Gastrocnemius medialis (tissue), 4 donors: ENCODE measurements at regions not wholly inside any gene's neighbourhood (a gene's known extent, or its start where the extent isn't known, plus 50 kb on each side); places are given as distances from the start of the nearest gene placed in this dataset.

Source experiments
- ATAC-seq, 2 donors: fragments of 150-250 bp; one replicate each; pipeline ENCODE4 v1.9.1; 2016
- DNase-seq, 2 donors: peaks; one replicate each; pipeline ENCODE4 v3.0.0-alpha.2; 2019
- H3K27ac ChIP-seq, 4 donors: fragments of 200-600 bp; sonication (generic); 1 replicate in 1 of 4; 2 replicates in 3 of 4; pipeline ENCODE4 v1.5.1; 2016 to 2018; ENCODE audit warnings: mild to moderate bottlenecking in 2 of 4, moderate library complexity in 1 of 4
- H3K27me3 ChIP-seq, 3 donors: fragments of 200-600 bp; sonication (generic) in 2 of 3; 1 replicate in 1 of 3; 2 replicates in 2 of 3; pipeline versions ENCODE4 v1.5.1 to v1.6.0; 2016 to 2019; ENCODE audit warnings: mild to moderate bottlenecking in 1 of 3, moderate library complexity in 1 of 3
- H3K36me3 ChIP-seq, 2 donors: fragments of 200-600 bp; sonication (generic) in 1 of 2; one replicate each; pipeline ENCODE4 v1.5.1; 2017 to 2018
- H3K4me1 ChIP-seq, 2 donors: fragments of 200-600 bp; sonication (generic) in 1 of 2; one replicate each; pipeline ENCODE4 v1.5.1; 2016 to 2017; ENCODE audit warnings: mild to moderate bottlenecking in 2 of 2
- H3K4me3 ChIP-seq, 4 donors: fragments of 200-600 bp; sonication (generic) in 3 of 4; 1 replicate in 1 of 4; 2 replicates in 3 of 4; pipeline ENCODE4 v1.5.1; 2016 to 2019; ENCODE audit warnings: mild to moderate bottlenecking in 2 of 4
- H3K9me3 ChIP-seq, 3 donors: fragments of 200-600 bp; sonication (generic) in 2 of 3; 1 replicate in 1 of 3; 2 replicates in 2 of 3; pipeline ENCODE4 v1.5.1; 2016 to 2019
- POLR2A ChIP-seq, 2 donors: fragments of 450-650 bp; IDR thresholded peaks; one replicate each; pipeline ENCODE4 v1.6.1; 2017; ENCODE audit warnings: antibody characterized with exemption in 2 of 2, mild to moderate bottlenecking in 2 of 2, moderate library complexity in 2 of 2
- in situ Hi-C, 4 donors: fragments of 200-750 bp; cut with MboI; loops; one replicate each; pipeline versions ENCODE4 v1.15.0 to v1.8.0; 2017; ENCODE audit warnings: low sequenced_read_pairs in 4 of 4
- intact Hi-C: fragments of 100-400 bp; cut with DNase I; formaldehyde crosslinking; loops from one replicate; pipeline ENCODE4 v1.15.1; 2023; ENCODE audit warnings: low total_unique reads
- TF ChIP-seq, protein P1 (sequence below), 5 experiments: fragments of 450-650 bp in 3 of 5; fragments of 200-600 bp in 2 of 5; sonication (generic) in 2 of 5; IDR thresholded peaks in 4 of 5; conservative IDR thresholded peaks in 1 of 5; 1 replicate in 4 of 5; 2 replicates in 1 of 5; pipeline ENCODE4 v1.5.1; 2016 to 2019; ENCODE audit warnings: antibody characterized with exemption in 5 of 5, mild to moderate bottlenecking in 3 of 5, moderate library complexity in 3 of 5

GRCh38 chr18:42617221-42617620, 498.3 kb downstream of the RIT2 start:
- in situ Hi-C loops (no loop called here), intact Hi-C loops (no loop called here)
- Histone ChIP-seq H3K4me1 (no peaks in the 10 kb centered on the region), H3K27me3 (no peaks in the 10 kb centered on the region), H3K4me3 (no peak overlapping the region), H3K27ac (no peak overlapping the region), H3K9me3 (no peaks in the 10 kb centered on the region), H3K36me3 (no peaks in the 10 kb centered on the region)
- ATAC-seq (no peak), DNase-seq (no peak)
- TF ChIP-seq, protein P1, sequence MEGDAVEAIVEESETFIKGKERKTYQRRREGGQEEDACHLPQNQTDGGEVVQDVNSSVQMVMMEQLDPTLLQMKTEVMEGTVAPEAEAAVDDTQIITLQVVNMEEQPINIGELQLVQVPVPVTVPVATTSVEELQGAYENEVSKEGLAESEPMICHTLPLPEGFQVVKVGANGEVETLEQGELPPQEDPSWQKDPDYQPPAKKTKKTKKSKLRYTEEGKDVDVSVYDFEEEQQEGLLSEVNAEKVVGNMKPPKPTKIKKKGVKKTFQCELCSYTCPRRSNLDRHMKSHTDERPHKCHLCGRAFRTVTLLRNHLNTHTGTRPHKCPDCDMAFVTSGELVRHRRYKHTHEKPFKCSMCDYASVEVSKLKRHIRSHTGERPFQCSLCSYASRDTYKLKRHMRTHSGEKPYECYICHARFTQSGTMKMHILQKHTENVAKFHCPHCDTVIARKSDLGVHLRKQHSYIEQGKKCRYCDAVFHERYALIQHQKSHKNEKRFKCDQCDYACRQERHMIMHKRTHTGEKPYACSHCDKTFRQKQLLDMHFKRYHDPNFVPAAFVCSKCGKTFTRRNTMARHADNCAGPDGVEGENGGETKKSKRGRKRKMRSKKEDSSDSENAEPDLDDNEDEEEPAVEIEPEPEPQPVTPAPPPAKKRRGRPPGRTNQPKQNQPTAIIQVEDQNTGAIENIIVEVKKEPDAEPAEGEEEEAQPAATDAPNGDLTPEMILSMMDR (IDR thresholded peaks at IDR 0.05 in 4 of 5, conservative IDR thresholded peaks at IDR 0.05 in 1 of 5): no peak
- TF ChIP-seq POLR2A (IDR thresholded peaks at IDR 0.05): no peak

DNA sequence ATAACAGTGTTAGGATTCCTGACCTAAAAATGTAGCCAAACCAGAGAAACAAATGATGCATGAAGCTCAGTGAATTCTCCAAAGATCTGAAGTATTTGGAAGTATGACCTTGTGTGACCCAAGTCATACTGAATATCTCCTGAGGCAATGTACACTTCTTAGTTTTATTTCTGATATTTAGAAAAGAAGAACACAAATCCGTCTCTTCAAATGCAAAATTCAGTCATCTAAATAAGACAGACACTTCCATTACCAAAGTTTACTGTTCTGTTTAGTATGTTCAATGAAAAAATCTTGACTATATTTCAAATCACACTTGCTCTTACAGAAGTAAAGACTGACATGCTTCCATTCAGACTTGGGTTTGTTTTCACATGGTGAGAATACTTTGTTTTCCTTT, 495.7 kb downstream of the RIT2 start:
- in situ Hi-C loops: no loop called here
- intact Hi-C loops: no loop called here

GRCh38 chr18:42620657-42621056, 494.8 kb downstream of the RIT2 start:
- no peak overlapping the region for H3K27ac ChIP-seq
- no peaks in the 10 kb centered on the region for H3K9me3 ChIP-seq
- in situ Hi-C loops (no loop called here), intact Hi-C loops (no loop called here)
- no peaks in the 10 kb centered on the region for H3K27me3 ChIP-seq
- H3K4me3 ChIP-seq: no peak overlapping the region
- H3K4me1 ChIP-seq: no peaks in the 10 kb centered on the region
- DNase-seq (no peak), ATAC-seq (no peak)
- no peaks in the 10 kb centered on the region for H3K36me3 ChIP-seq
- TF ChIP-seq POLR2A (IDR thresholded peaks at IDR 0.05): no peak
- TF ChIP-seq, protein P1 (IDR thresholded peaks at IDR 0.05 in 4 of 5, conservative IDR thresholded peaks at IDR 0.05 in 1 of 5): no peak

More for the DNA sequence above, 495.7 kb downstream of the RIT2 start:
- Histone ChIP-seq H3K27ac (no peak overlapping the region), H3K9me3 (no peaks in the 10 kb centered on the region), H3K4me3 (no peak overlapping the region), H3K36me3 (no peaks in the 10 kb centered on the region), H3K4me1 (no peaks in the 10 kb centered on the region), H3K27me3 (no peaks in the 10 kb centered on the region)
- DNase-seq (no peak), ATAC-seq (no peak)
- TF ChIP-seq, protein P1 (IDR thresholded peaks at IDR 0.05 in 4 of 5, conservative IDR thresholded peaks at IDR 0.05 in 1 of 5): no peak
- no peak for TF ChIP-seq POLR2A (IDR thresholded peaks at IDR 0.05)

DNA sequence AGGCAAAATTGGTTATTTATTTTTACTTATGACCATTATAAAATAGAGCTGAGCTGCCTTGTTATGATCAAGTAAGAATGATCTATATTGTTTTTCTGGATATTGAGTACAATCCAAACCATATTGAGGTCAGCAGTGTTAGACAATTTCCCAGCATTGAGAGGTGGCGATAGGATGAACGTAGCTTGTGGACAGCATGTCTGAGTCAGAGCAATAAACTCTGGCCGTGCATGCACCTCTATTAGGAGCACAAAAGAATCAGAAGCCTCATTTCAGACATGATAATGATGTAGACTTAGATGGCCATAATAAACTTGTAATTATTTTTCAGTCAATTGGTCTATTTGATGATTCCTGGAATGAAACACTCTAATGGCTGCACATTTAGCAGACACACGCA, 491.6 kb downstream of the RIT2 start:
- no peak for ATAC-seq
- no peaks in the 10 kb centered on the region for H3K4me1 ChIP-seq
- no peak overlapping the region for H3K27ac ChIP-seq
- no peaks in the 10 kb centered on the region for H3K9me3 ChIP-seq
- TF ChIP-seq, protein P1 (IDR thresholded peaks at IDR 0.05 in 4 of 5, conservative IDR thresholded peaks at IDR 0.05 in 1 of 5): no peak
- in situ Hi-C loops: no loop called here
- no peak for DNase-seq
- no peaks in the 10 kb centered on the region for H3K27me3 ChIP-seq
- intact Hi-C loops: no loop called here
- H3K36me3 ChIP-seq: no peaks in the 10 kb centered on the region
- no peak overlapping the region for H3K4me3 ChIP-seq

DNA sequence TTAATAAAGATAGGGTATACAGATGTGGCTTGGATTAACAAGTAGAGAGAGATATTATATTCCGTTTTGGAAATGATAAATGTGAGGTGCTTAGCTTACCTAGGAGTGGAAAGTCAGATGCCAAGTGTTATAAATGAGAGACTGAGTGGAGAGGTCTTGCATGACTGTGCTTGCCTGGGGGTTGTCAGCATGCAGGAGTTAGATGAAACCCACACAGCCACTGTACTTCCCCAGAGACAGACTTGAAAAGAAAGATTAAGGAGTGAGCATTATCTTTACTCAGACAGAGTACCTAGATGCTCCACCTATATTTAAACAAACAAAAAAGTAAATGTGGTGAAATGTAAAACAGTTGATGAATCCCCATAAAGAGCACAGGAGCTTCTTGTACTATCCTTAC, 482.7 kb downstream of the RIT2 start:
- DNase-seq (no peak), ATAC-seq (no peak)
- Histone ChIP-seq H3K4me3 (no peak overlapping the region), H3K4me1 (no peaks in the 10 kb centered on the region), H3K27ac (no peak overlapping the region), H3K9me3 (no peaks in the 10 kb centered on the region), H3K36me3 (no peaks in the 10 kb centered on the region), H3K27me3 (no peaks in the 10 kb centered on the region)
- intact Hi-C loops: no loop called here
- TF ChIP-seq POLR2A (IDR thresholded peaks at IDR 0.05): no peak
- TF ChIP-seq, protein P1 (IDR thresholded peaks at IDR 0.05 in 4 of 5, conservative IDR thresholded peaks at IDR 0.05 in 1 of 5): no peak
- in situ Hi-C loops: no loop called here
